HG02571 (cell line): ENCODE measurements at regions not wholly inside any gene's neighbourhood (a gene's known extent, or its start where the extent isn't known, plus 50 kb on each side); places are given as distances from the start of the nearest gene placed in this dataset.

ENCODE experiments used
- ATAC-seq: cut with Tn5 transposase; IDR thresholded peaks from one replicate; pipeline ENCODE4 v1.9.1; 2021; ENCODE audit warnings: mild to moderate bottlenecking, moderate library complexity; ENCODE audit not compliant: unreplicated experiment

GRCh38 chr2:12074845-12075217 lies 328.4 kb downstream of the LPIN1 start:
- no peak for ATAC-seq

DNA sequence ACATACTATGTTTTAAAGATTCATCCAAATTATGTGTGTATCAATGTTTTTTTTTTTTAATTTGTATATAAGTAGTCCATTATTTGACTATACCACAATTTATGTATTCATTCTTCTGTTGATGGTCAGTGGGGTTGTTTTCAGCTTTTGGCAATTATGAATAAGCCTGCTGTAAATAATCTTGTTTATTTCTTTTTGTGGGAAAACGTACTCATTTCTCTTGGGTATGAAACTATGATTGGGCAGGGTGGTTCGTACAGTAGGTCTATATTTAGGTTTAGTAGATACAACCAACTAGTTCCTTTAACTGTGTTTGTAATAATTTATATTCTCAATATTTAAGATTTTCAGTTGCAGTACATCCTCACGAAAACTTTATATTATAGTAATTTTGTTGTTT lies 329.2 kb downstream of the LPIN1 start:
- ATAC-seq = no peak

GRCh38 chr2:12076810-12077209 lies 330.4 kb downstream of the LPIN1 start:
- ATAC-seq = no peak

- ATAC-seq = no peak
Observed at GRCh38 chr2:12080360-12080759, 333.9 kb downstream of the LPIN1 start.

- no peak for ATAC-seq
Observed at GRCh38 chr2:12081481-12082210, 335.2 kb downstream of the LPIN1 start.

GRCh38 chr2:12083081-12083581 lies 336.7 kb downstream of the LPIN1 start:
- no peak for ATAC-seq

- ATAC-seq = no peak
Observed at GRCh38 chr2:12083713-12084419, 337.4 kb downstream of the LPIN1 start.

- ATAC-seq = no peak
Observed at GRCh38 chr2:12087175-12087574, 340.7 kb downstream of the LPIN1 start.

DNA sequence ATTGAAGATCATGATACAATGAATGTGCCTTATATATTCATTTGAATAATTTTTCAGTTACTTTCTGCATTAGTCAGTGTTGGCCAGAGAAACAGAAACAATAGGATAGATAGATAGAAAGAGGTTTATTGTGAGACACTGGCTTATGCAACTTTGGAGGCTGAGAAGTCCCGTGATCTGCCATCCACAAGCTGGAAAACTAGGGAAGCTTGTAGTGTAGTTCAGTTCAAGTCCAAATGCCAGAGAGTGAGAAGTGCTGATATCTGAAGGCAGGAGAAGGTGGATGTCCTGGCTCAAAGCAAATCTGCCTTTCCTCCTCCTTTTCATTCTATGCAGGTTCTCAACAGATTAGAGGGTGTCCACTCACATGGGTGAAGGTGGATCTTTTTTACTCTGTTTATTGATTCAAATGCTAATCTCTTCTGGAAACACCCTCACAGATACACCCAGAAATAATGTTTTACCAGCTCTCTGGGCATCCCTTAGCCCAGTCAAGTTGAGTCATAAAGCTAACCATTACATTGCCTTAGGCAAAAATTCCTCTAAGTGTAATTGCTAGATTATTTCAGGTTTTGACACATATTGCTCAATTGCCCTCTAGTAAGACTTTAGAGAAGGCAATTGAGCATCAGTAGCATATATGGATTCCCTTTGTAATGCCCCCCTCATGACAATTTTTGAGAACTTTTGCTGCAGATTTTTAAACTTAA lies 341.4 kb downstream of the LPIN1 start:
- no peak for ATAC-seq

DNA sequence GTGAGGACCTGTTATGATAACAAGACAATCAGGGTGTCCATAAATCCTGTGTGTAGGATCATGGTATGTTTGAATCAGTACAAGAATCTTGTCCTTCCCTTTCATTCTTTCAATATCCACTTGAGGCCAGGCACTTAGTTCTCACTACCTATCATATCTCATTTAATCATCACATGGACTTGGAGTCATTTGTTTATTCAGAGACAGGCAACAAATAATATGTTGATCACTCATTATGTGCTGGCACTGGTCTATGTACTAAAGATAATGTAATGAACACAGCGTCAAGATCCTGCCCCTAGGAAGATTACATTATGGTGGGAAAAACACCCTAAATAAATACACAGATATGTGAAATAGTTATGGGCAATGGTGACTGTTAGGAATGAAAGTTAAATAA lies 342.6 kb downstream of the LPIN1 start:
- no peak for ATAC-seq

GRCh38 chr2:12089496-12089895 lies 343.1 kb downstream of the LPIN1 start:
- ATAC-seq = no peak

DNA sequence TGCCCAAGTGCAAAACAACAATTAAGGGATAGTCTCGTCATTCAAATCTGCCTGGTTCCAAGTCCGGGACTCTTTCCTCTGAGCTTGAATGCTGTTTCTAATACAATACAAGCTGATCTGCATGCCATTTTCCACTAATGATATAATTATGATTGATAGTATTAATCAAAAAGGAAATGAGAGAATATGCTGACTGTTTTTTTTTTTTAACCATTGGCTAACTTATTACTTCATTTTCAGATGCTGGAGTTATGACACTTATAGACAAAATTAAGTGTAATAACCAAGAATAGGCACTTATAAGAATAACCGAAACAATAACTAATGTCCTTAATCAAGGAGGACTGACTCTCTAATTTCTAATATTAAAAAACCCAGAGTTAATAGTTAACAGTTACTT lies 343.6 kb downstream of the LPIN1 start:
- no peak for ATAC-seq

DNA sequence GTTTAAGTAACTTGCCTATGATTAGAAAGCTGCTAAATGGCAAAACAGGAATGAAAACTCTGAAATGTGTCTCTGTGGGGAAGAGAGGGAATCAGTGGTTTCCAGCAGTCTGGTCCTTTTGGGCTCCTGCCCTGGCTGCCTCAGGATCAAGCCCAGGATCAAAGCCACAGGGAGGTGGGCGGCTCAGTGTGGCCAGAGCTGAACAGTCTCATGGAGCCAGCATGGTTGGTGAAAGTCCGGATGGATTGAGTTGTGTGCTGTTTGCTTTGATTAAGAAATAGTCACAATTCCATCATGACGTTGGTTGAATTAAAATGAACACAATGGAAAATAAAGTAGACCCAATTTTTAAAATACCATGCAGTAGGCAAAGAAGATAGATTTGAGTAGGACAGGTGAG lies 344.2 kb downstream of the LPIN1 start:
- no peak for ATAC-seq

- ATAC-seq = no peak
Observed at GRCh38 chr2:12091201-12091806, 344.9 kb downstream of the LPIN1 start.

DNA sequence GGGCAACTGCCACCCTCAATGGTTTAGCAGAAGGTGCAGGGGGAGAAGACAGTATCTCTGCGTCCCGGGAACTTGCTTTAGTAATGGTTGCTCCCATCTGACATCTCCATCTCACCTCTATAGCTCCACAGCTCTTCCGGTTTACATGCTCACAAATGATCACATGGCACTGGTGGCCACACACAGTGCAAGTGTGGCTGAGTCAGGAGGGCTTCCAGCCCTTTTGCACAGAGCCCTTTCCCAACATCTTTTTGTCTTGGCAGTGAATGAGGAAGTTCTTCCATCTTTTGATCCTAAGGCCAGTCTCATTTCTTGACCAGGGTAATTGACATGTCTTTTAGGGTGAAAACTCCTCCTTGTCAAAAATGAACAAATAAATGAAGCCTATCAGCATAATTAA lies 347.7 kb downstream of the LPIN1 start:
- no peak for ATAC-seq

GRCh38 chr2:12096051-12096787 lies 349.8 kb downstream of the LPIN1 start:
- no peak for ATAC-seq

DNA sequence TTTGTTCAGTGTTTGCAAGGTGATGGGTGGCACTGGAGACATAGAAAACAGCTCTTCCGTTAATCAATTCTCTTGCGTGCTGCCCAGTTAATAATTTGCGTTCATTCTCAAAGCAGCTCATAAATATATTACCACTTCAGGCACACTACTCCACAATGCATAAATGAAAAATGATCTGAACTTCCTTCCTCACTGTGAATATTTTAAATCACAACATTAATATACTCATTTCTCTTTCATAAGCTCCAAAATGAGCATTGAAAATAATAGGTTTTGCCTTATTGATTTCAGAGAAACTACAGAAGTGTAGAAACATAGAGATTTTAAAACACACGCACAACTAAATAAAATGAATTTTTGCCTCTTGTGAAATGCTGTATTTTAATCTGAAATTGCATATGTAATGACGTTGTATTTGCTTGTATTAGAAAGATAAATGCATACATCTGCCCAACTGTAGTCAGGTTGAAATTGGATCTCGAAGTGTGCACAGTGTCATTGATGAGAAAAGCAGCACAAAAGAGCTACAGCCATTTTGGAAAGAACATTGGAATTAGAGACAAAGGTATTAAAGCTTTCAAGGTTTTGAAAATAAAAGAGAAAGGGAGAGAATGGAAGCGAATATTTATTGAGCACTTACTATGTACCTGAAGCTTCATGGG lies 350.5 kb downstream of the LPIN1 start:
- no peak for ATAC-seq

- no peak for ATAC-seq
Observed at GRCh38 chr2:12097859-12098258, 351.4 kb downstream of the LPIN1 start.

GRCh38 chr2:12099374-12099773 lies 352.9 kb downstream of the LPIN1 start:
- no peak for ATAC-seq

DNA sequence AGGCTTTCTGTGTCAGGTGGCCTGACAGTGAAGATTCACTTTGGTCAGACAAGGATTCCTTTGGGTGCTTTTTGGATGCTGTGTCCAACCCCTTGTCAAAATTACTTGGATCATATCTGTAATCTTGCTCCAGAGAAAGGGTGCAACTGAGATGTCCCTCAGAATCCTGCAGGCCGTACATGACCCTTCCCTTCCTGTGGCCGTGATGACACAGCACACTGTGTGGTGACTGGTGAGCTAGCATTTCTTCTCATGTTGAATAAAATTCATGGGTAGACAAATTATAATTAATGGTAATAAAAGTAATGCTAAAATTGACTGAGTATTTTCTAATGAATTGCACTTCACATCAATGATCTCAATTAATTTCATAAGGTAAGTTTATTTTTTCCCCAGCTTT lies 356.2 kb downstream of the LPIN1 start:
- no peak for ATAC-seq
